Fibroblast of pulmonary artery (primary cell): ENCODE measurements at regions not wholly inside any gene's neighbourhood (a gene's known extent, or its start where the extent isn't known, plus 50 kb on each side); places are given as distances from the start of the nearest gene placed in this dataset.

Experiments
- DNase-seq: peaks from one replicate; pipeline ENCODE4 v3.0.0-alpha.2; 2010; ENCODE audit warnings: low read depth
- H3K4me3 ChIP-seq: replicated peaks from 2 replicates; pipeline ENCODE4 v1.5.1; 2011; ENCODE audit warnings: low read depth, mild to moderate bottlenecking, control low read depth, low read length, moderate library complexity
- CTCF ChIP-seq: IDR thresholded peaks from 2 replicates; pipeline ENCODE4 v1.5.1; 2011; ENCODE audit warnings: mild to moderate bottlenecking, control low read depth, low read length, inconsistent platforms; ENCODE audit errors: missing control alignments

- DNase-seq, result no peak
- no peak overlapping the region for H3K4me3 ChIP-seq
- no peak for TF ChIP-seq CTCF
These were observed 906.6 kb upstream of the KLHL29 start for GRCh38 chr2:22478329-22478728.

GRCh38 chr2:22481486-22482259, 903.3 kb upstream of the KLHL29 start:
- no peak for DNase-seq
- TF ChIP-seq CTCF, result no peak
- H3K4me3 ChIP-seq, result no peak overlapping the region

GRCh38 chr2:22483036-22483435, 901.9 kb upstream of the KLHL29 start:
- no peak for DNase-seq
- H3K4me3 ChIP-seq, result no peak overlapping the region
- no peak for TF ChIP-seq CTCF

- DNase-seq, result no peak
- TF ChIP-seq CTCF, result no peak
- H3K4me3 ChIP-seq, result no peak overlapping the region
These were observed 899.5 kb upstream of the KLHL29 start for GRCh38 chr2:22485486-22485885.

- no peak for DNase-seq
- no peak overlapping the region for H3K4me3 ChIP-seq
- TF ChIP-seq CTCF, result no peak
These were observed 898.6 kb upstream of the KLHL29 start for GRCh38 chr2:22486343-22486742.

- TF ChIP-seq CTCF, result no peak
- DNase-seq, result no peak
- H3K4me3 ChIP-seq, result no peak overlapping the region
These were observed 897.9 kb upstream of the KLHL29 start for GRCh38 chr2:22487036-22487435.

GRCh38 chr2:22487541-22487940, 897.4 kb upstream of the KLHL29 start:
- no peak overlapping the region for H3K4me3 ChIP-seq
- no peak for TF ChIP-seq CTCF
- DNase-seq, result no peak
